ENCODE measurements at regions not wholly inside any gene's neighbourhood (a gene's known extent, or its start where the extent isn't known, plus 50 kb on each side); places are given as distances from the start of the nearest gene placed in this dataset.

GRCh38 chr3:69458803-69459365, 73.0 kb upstream of the FRMD4B start:
- no peak for TF ChIP-seq FOXP2 (optimal IDR thresholded peaks at IDR 0.05; ENCODE audit: borderline replicate concordance, extremely low read depth, extremely low read length, insufficient read depth)
- TF ChIP-seq POLR2AphosphoS5 (IDR thresholded peaks at IDR 0.05; ENCODE audit: low read depth, low read length), result no peak
- TF ChIP-seq TAF1 (IDR thresholded peaks at IDR 0.05; ENCODE audit: borderline replicate concordance, insufficient read depth, low read length), result no peak
- TF ChIP-seq, protein P1, sequence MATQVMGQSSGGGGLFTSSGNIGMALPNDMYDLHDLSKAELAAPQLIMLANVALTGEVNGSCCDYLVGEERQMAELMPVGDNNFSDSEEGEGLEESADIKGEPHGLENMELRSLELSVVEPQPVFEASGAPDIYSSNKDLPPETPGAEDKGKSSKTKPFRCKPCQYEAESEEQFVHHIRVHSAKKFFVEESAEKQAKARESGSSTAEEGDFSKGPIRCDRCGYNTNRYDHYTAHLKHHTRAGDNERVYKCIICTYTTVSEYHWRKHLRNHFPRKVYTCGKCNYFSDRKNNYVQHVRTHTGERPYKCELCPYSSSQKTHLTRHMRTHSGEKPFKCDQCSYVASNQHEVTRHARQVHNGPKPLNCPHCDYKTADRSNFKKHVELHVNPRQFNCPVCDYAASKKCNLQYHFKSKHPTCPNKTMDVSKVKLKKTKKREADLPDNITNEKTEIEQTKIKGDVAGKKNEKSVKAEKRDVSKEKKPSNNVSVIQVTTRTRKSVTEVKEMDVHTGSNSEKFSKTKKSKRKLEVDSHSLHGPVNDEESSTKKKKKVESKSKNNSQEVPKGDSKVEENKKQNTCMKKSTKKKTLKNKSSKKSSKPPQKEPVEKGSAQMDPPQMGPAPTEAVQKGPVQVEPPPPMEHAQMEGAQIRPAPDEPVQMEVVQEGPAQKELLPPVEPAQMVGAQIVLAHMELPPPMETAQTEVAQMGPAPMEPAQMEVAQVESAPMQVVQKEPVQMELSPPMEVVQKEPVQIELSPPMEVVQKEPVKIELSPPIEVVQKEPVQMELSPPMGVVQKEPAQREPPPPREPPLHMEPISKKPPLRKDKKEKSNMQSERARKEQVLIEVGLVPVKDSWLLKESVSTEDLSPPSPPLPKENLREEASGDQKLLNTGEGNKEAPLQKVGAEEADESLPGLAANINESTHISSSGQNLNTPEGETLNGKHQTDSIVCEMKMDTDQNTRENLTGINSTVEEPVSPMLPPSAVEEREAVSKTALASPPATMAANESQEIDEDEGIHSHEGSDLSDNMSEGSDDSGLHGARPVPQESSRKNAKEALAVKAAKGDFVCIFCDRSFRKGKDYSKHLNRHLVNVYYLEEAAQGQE (IDR thresholded peaks at IDR 0.05; ENCODE audit: insufficient read depth in 1 of 2, low read depth in 2 of 2, low read length in 2 of 2), result no peak
- no peak; the same call in 1 of the 2 replicates for TF ChIP-seq SIN3A (IDR thresholded peaks at IDR 0.05; ENCODE audit: borderline replicate concordance, insufficient read depth, low read length)

- no peak for TF ChIP-seq TAF1 (IDR thresholded peaks at IDR 0.05; ENCODE audit: borderline replicate concordance, insufficient read depth, low read length)
- TF ChIP-seq SIN3A (IDR thresholded peaks at IDR 0.05; ENCODE audit: borderline replicate concordance, insufficient read depth, low read length), result no peak
- no peak for TF ChIP-seq POLR2AphosphoS5 (IDR thresholded peaks at IDR 0.05; ENCODE audit: low read depth, low read length)
- TF ChIP-seq, protein P1 (IDR thresholded peaks at IDR 0.05; ENCODE audit: insufficient read depth in 1 of 2, low read depth in 2 of 2, low read length in 2 of 2), result no peak
- TF ChIP-seq FOXP2 (optimal IDR thresholded peaks at IDR 0.05; ENCODE audit: borderline replicate concordance, extremely low read depth, extremely low read length, insufficient read depth), result no peak
Observed at GRCh38 chr3:69456631-69457030, 70.7 kb upstream of the FRMD4B start.

- TF ChIP-seq POLR2AphosphoS5 (IDR thresholded peaks at IDR 0.05; ENCODE audit: low read depth, low read length), result no peak
Observed at GRCh38 chr3:69454204-69454787, 68.4 kb upstream of the FRMD4B start.

- no peak for TF ChIP-seq POLR2AphosphoS5 (IDR thresholded peaks at IDR 0.05; ENCODE audit: low read depth, low read length)
Observed at GRCh38 chr3:69452295-69452694, 66.4 kb upstream of the FRMD4B start.

GRCh38 chr3:69451594-69451993, 65.7 kb upstream of the FRMD4B start:
- TF ChIP-seq, protein P1 (IDR thresholded peaks at IDR 0.05; ENCODE audit: insufficient read depth in 1 of 2, low read depth in 2 of 2, low read length in 2 of 2), result no peak
- TF ChIP-seq POLR2AphosphoS5 (IDR thresholded peaks at IDR 0.05; ENCODE audit: low read depth, low read length) (no peak), TAF1 (IDR thresholded peaks at IDR 0.05; ENCODE audit: borderline replicate concordance, insufficient read depth, low read length) (no peak), FOXP2 (optimal IDR thresholded peaks at IDR 0.05; ENCODE audit: borderline replicate concordance, extremely low read depth, extremely low read length, insufficient read depth) (no peak), SIN3A (IDR thresholded peaks at IDR 0.05; ENCODE audit: borderline replicate concordance, insufficient read depth, low read length) (no peak)

- TF ChIP-seq SIN3A (IDR thresholded peaks at IDR 0.05; ENCODE audit: borderline replicate concordance, insufficient read depth, low read length) (no peak), POLR2AphosphoS5 (IDR thresholded peaks at IDR 0.05; ENCODE audit: low read depth, low read length) (no peak), FOXP2 (optimal IDR thresholded peaks at IDR 0.05; ENCODE audit: borderline replicate concordance, extremely low read depth, extremely low read length, insufficient read depth) (no peak), TAF1 (IDR thresholded peaks at IDR 0.05; ENCODE audit: borderline replicate concordance, insufficient read depth, low read length) (no peak)
- TF ChIP-seq, protein P1 (IDR thresholded peaks at IDR 0.05; ENCODE audit: insufficient read depth in 1 of 2, low read depth in 2 of 2, low read length in 2 of 2), result no peak
Observed at GRCh38 chr3:69448877-69449276, 63.0 kb upstream of the FRMD4B start.

Measured in PFSK-1 (cell line).